AG08396 (cell line): ENCODE measurements at regions not wholly inside any gene's neighbourhood (a gene's known extent, or its start where the extent isn't known, plus 50 kb on each side); places are given as distances from the start of the nearest gene placed in this dataset.

Experiments
- DNase-seq: peaks from one replicate; pipeline ENCODE4 v3.0.0; 2012; ENCODE audit warnings: low spot score, mixed read lengths

DNA sequence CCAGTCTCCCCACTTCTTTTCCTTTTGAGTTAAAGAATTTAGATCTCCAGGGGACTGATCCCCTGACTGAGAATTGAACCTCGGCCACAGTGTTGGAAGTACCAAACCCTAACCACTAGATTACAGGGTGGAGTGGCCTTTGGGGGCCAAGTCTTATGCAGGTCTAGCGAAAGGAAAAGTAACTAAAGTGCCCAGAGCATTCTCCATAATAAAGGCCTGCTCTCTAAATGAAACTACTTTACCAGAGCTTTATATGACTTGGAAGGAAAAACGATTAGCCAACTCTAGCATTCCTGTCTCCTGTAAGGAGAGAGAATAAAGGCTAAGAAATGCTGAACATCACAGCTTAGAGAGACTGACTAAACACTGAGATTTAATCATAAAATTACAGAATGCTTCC lies 788.0 kb downstream of the C4orf33 start:
- no peak for DNase-seq

DNA sequence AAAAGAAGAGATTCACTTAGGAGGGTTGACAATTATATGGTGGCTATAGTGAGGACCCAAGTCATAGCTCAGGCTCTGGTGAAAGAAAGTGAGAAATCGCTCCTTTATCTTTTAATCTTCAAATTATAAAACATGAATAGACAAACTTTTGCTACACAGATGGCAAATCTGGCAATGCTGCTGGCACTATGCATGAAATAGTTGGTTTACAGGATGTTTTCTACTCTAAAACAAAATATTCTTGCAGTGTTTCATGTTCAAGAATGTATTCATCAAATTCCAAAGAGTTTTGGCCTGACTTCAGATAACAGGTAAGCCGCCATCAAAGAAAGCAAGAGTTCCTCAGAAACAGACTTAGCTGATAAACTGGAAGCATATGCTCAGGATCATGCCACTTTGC lies 801.2 kb downstream of the C4orf33 start:
- DNase-seq: no peak

DNA sequence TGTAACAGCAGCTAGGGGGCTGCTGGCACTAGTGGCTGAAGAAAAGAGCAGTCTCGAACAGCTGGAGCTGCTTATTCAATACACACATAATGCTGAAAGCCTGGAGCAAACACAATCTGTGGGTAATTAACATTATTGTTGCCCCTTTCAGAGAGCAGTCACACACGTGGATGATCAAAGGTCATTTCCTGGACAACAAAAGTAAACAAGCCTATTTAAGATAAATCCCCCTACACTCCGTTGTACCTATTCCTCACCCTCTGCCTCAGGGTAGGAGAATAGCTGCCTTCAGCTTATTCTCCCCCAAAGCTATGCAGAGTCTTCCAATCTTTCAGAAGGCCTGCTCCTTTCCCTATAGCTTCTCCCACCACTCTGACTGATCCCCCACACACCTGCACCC lies 803.9 kb downstream of the C4orf33 start:
- DNase-seq: no peak

DNA sequence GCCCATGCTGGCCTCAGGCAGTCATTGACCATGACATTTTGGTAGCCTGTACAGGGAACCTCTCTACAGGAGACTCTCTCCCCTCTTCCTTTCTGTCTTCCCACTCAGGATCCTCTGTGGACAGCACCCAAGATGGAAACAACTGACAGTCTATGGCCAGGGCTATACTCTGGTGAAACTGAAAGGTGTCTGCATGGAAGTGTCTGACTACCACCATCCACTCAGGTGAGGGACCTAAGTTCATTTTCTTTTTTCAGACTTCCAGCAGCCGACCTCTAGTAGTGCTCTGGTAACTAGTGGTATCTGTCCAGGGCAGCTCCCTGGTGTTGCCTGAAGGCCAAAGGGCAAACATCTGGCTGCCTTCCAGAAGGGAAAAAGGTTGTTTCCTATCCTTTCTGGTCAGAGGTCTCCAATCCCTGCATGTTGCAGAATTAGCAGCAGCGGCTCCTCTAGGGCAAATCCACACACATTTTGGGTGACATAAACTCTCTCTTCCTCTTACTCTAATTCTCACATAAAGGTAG lies 804.5 kb downstream of the C4orf33 start:
- DNase-seq: no peak

DNA sequence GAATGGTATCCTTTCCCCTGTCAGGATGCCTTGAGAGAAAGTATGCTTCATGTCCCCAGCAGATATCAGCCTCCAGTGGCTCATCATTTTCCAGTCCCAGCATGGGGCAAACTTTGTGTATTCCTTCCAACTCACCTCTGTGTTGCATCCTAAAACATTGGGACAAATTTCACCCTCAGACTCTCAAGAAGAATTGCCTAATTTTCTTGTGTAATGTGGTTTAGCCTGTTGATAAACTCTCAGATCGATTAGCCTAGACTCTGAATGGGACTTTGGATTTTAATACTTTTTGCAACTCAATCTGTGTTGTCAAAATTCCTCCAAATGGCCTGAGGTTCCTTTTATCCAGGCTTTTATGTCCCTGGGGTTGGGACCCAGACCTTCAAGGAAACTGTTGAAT lies 805.3 kb downstream of the C4orf33 start:
- DNase-seq: no peak

DNA sequence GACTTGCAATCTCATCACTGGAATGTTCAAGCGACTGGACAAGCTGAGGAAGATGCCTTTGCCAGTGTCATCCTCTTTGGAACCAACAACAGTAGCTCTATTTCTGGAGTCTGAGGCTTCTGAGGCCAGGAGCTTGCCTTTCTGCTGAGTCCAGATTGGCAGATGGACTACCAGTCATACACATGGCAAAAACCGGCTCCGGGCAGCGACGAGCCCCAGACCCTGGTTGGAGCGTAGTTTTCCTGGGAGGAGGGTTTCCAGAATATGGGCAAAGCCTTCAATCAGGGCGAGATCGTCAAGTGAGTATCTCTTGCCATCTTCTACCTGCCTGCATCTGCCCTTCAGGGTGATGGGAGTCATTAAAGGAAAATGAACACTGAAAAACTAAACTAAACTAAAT lies 807.9 kb downstream of the C4orf33 start:
- DNase-seq: no peak

DNA sequence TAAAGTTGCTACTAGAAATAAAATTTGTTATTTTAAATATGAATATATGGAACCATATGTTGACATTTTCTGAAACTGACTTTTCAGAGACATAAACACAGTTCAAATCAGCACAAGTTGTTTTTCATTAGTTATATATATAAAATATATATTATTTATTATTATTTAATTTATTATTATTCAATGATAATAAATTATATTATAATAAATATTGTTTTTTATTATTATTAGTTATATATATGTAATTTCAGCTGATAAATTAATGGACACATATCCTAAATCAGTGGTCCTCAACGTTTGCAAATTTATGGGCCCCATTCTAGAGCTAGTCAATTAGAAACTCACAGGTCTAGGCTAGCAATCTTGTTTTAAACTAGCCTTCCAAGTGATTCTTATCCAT lies 809.3 kb downstream of the C4orf33 start:
- no peak for DNase-seq

DNA sequence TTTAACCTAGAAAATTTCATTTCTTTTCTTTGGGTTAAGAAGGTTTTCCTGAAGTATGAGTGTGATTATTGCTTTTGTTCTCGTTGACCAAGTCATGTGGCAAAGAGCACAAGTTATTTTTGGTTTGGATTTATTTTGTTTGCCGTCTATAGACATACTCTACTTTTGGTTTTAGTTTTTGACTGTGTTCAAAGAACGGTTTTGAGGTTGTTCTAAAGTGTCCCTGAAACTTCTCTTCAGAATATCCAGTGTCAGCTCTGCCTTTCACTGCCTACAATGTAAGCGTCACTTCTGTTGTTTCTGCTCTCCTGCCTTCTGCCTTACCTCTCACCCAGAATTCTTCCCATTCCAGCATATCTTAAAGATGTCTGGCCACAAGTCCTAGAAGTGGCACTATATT lies 812.2 kb downstream of the C4orf33 start:
- DNase-seq: no peak

DNA sequence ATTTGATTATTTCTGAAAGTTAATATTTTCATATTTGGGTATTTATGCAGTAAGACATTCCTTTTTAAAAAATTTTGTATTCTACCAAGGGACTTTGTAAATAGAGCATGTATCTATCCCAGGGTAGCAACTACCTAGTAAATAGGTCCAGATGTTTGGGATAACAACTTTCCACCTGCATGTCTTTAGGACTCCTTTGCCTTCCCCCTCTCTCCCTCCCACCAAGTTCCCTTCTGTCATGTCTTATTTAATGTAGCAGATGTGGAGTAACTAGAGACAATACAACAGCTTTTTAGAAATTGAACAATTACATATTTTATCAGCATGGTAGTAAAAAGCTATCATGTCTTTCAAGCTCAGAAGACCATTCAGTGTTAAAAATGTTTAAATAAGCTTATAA lies 821.0 kb downstream of the C4orf33 start:
- DNase-seq: no peak

DNA sequence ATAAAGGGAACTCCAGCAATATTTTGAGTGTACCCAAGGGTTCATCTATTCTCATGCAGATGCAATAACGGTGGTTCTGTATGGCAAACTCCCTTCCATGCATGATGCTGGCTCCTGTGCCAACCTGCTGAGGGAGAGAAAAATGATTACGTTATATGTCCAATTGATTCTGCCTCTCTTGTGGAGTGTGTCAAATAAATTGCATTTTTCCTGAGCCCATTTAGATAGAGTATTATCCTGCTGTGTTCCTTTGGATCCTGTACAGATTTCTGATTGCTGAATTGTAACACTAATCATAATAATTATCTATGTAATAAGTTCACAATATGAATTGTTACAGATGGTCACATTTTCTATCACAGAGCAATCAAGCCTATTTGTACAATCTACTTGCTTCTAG lies 821.7 kb downstream of the C4orf33 start:
- DNase-seq: no peak

DNA sequence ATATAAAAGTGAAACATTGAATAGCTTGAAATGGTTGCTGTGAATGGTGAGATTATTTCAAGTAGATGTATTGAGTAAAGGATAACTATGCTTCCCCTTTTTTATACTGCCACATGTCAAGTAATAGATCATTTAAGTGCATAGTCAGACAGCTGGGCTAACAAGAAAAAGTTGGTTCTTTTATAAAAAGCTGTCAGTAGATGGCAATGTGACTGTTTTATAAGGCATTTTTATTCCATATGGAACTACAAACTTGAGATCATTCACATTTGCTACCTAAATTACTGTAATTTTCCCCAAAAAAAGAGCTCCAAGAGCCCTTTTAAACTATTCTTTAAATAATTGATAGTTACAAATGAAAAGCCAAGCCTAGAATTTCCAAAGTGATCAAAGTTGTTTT lies 831.0 kb downstream of the C4orf33 start:
- no peak for DNase-seq

DNA sequence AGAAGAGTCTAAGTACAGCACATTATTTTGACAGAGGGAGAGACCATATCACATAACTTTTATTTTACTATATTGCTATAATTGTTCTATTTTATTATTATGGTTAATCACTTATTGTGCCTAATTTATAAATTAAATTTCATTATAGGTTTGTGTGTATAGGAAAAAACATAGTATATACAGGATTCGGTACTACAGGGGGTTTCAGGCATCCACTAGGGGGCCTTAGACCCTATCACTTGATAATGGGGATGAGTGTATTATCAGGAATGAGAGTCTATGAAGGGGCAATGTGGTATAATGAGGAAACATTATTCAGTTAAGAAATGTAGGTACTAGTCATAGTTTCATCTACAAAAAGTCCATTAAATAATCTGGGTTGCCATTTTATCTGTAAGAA lies 833.1 kb downstream of the C4orf33 start:
- DNase-seq: no peak

DNA sequence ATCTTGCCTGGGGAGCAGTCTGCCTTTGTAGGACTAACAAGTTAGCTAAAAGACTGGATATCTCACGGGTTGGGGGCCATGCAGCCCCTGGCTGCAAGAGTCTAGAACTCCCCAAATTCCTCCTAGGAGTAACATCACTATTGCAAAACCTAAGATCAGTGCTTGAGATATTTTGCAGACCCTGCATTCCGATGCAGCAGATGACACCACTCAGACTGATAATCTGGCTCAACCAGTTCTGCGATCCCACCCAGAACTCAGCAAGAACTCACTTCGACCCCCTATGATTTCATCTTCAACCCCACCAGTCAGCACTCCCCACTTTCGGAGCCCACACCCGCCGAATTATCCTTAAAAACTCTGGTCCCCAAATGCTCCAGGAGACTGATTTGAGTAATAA lies 834.0 kb downstream of the C4orf33 start:
- DNase-seq: no peak

DNA sequence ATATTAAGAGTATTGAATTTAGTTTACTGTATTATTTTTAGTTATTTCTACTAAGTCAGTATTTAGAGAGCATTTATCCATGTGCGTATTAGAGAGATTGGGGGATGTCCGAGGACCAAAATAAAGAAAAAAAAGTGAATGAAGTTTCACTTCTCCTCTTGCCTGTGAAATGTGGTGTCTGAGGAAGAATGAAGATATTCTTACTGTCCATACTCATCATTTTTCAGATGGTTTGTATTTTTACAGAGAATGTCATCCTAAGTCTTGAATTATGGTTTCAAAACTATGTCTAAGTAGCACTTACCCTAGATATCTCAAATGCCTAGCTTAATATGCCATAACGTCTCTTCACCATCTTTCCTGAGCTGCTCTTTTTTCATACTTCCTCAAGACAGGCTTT lies 854.3 kb downstream of the C4orf33 start:
- DNase-seq: no peak

DNA sequence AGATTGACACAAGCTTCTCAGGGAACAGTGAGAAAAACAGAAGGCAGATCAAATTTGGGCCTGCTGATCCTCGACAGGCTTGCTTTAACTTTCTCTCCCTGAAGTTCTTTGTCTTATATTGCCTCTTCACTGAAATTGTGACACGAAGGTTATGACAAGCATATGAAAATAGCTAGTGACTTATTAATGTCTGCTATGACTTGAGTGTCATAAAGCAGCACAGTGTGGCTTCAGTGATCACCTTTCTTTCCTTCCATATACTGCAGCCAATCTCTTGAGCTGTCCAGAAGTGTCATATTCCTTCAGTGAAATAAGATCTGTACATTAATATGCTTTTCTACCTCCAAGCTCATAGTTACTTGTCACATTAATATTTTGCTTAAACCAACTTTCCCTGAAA lies 870.2 kb downstream of the C4orf33 start:
- no peak for DNase-seq

DNA sequence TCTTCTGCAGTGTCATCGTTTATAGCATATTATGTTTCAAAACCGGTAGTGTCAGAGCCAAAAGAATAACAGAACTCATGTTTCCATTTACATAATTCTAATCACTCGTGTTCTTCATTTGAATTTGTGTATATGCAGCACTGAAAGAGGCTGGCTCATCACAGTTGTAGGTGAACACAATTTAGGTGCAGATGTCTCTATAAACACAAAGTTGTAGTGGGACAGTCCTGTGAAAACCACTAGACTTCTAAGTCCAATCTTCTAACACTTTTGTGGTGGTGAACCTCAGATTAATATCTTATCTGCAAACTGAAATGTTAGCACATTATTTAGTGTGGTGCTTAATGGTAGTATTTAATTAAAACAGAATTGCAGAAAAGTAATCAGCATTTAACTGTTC lies 872.4 kb downstream of the C4orf33 start:
- no peak for DNase-seq

DNA sequence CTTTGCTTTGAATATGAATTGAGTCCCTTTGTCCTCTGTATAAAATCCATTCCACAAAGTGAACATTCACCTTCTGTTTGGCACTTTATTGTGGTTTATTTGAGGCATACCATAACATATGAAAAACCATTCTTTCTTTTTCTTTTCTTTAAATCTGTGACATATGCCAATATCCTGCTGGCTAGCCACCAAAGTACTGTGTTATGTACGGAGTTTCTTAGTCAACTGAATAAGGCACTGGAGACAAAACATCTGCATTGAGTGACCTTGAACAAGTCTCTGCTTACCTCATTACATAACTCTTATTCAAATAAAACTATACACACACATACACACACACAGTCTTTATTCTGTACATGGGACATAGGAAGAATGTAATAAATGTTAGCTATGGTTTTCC lies 872.8 kb downstream of the C4orf33 start:
- no peak for DNase-seq

DNA sequence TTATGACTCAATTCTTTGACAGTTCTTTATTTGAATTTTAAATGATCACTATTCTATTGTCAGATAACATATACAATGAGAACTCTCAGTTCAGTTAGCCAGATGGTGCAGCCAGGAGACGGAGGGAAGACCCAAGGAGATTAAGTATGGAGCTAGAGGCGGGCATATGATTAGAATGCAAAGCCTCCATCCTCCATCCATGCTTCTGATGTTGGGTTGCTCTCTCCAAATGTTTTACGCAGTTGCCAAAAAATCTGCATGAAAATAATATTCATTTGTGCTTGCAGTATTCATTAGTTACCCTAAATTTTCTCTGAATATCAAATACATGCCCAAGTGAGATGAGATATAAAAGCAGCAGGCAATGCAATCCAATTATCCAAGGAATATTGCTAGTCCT lies 874.8 kb downstream of the C4orf33 start:
- no peak for DNase-seq

DNA sequence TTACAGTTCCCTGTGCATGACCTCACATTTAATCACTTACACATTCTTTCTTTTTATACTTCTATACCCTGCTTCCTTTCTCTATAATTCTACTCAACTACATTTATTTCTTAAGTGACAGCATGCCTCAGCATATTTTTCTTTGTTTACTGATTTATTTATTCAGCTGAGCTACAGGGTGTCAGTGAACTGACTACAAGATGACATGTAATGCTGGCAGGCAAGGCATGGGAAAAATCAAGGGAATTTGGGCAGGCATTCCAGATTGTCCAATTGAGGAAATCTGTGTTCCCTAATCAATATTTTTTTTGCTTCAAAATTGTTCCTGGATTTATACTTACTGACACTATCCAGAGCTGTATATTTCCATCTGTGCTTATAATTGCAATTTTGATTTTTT lies 875.5 kb downstream of the C4orf33 start:
- no peak for DNase-seq

DNA sequence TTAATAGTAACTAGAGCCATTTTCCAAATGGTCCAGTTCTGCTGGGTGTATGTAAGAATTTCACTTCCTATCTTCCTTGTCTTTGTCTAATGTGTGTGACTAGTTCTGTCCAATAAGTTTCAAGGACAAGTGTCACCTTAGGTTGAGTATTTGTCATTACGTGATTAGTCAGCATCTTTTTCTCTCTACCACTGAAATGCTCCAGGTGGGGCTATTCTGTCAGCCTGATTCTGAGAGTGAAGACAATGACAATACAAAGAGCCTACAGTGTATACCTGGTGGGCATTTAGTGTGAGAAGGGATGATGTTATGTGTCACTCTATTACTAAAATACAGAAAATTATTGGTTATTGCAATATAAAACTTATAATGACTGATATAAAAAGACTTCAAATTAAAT lies 876.3 kb downstream of the C4orf33 start:
- DNase-seq: no peak

DNA sequence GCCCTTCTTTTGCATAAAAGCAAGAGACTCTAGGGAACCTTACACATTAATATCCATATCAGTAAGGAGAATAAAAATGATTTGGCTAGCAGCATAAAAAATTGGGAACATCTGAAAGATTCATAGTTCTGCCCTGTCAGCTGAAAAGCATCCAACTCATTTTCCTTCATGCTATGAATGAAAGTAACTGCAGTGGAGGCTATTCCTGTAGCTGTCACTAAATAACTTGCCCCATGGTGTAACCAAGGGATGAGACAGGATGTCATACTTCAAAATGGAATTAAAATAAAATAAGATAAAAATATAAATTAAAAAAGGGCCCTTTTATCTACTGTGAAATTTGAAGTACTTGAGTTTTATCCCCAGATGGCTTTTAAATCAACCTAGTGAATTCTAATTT lies 878.8 kb downstream of the C4orf33 start:
- no peak for DNase-seq

DNA sequence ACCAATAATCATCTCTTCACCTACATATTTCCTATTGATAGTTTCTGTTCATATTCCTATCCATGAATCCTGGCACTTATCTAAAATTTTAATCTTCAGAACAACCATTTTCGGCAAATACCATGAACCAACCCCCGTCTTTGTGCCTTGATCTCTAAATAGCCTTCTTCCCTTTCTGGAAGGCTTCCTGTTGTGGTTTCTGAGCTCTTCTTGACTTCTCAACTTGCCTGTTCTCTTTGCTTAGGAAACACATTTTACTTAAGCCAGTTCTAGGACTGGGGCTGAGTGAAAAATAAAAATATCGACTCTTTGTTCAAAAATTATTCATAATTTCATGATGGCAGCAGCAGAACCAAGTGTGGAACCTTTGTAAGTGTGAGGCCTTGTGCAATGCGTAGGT lies 882.4 kb downstream of the C4orf33 start:
- no peak for DNase-seq

DNA sequence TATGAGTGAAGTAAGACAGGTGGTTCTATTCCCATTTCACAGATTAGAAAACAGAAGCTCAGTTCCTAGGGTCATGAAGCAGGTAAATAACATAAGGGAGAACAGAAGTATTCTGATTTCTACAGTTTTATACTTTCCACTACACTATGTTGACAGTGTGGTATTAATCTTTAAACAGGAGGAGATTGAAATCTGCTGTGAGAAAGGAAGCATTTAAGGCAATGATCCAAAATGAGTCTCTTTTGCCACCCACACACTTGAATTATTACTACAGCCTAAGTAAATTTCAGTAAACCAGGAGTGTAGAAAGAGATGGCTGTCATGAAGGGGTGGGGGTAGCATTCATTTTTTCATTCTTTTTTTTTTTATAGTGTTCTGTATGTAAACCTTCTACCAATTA lies 893.0 kb downstream of the C4orf33 start:
- no peak for DNase-seq

DNA sequence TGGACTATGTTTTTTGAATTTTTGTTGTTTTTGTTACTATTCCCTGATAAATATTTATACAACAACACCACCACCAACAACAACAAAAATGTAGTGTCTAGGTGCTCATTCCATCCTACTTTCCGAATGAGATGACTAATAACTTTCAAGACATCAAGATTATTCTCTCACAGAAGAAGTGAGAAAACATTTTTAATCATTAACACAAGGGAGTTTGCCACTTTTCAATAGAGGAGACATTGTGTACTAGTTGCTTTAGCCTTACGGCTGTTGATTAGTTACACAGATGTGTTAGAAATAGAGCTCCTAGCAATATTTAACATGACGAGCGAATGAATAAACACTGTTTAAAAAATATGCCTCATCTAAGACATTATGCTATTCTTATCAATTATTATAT lies 898.8 kb downstream of the C4orf33 start:
- DNase-seq: no peak

DNA sequence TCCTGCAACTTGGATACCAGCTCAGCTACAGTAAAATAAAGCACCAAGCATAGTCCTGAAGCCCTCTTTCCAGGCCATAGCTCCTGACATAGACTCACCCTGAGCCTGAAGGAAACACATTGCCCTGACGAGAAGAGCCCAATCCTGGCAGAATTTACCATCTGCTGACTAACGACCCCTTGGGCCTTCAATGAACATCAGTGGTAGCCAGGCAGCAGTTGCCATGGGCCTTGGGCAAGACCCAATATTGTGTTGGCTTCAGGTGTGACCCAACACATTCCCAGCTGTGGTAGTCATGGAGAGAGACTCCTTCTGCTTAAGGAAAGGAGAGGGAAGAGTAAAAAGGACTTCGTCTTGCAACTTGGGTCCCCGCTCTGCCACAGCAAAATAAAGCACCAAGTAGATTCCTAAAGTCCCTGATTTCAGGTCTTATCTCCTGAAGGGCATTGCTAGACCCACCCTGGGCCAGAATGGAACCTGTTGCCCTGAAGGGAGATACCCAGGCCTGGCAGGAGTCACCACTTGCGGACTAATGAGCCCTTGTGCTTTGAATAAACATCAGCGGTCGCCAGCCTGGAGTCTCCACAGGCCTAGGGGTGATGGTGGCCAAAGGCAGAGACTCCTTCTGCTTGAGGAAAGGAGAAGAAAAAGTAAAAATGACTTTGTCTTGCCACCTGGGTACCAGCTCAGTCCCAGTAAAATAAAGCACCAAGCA lies 902.6 kb downstream of the C4orf33 start:
- DNase-seq: no peak
